GM19240 (cell line): ENCODE measurements at regions not wholly inside any gene's neighbourhood (a gene's known extent, or its start where the extent isn't known, plus 50 kb on each side); places are given as distances from the start of the nearest gene placed in this dataset.
"Not testable (repeated sequence)": the region's sequence is repeated elsewhere in the genome, so short reads cannot be mapped to it uniquely, and the experiment has no call there.

Source experiments
- DNase-seq: peaks from one replicate; pipeline ENCODE4 v3.0.0; 2011; ENCODE audit warnings: low spot score; ENCODE audit not compliant: insufficient read length

DNA sequence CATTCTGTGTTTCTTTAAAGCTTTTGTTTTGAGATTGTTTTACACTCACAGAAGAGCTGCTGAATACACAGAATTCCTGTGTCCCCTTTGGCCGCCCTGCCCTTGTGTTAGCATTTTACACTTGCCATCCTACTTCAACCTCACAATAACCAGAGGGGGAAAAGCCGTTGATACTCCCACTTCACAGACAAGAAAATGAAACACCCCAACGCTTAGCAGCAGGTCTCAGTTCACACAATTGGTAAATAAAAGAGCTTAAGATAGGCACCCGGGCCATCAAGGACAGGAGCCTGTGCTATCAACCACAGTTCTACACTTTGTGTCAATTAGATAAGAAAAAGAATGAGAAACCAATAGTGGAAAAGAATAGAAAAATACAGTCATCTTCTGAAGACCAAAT is 178.0 kb downstream of the SYK start:
- no peak for DNase-seq

DNA sequence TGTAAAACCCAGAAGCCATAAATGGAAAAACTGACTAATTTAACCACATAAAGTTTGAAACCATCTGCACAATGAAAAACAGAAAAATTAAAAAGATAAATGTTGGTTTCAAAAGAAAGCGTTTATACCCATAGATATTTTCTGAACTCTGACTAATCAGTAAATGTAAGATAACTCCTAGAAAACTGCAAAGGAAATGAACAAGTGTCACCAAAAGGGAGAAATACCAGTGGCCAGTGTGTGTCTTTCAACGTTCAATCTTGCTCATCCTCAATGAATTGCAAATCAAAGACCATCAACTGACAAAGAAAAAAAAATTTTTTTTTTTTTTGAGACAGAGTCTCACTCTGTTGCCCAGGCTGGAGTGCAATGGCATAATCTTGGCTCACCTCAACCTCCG is 180.1 kb downstream of the SYK start:
- DNase-seq: no peak

DNA sequence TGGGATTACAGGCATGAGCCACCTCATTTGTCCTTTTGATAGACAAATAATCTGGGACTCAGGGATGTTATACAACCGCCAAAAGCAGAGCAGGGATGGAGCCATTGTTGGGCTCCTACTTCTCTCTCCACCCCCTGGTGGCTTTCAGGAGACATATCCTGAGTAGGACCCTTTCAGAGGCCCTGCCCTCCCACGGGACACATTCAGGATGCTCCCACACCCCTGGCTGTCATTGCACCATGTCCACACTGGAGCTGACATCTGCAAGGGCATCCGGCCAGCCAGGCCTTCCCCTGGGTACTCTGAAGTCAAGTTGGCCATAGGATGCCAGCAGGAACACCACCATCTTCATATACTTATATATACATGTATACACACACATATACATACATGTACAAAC is 181.8 kb downstream of the SYK start:
- no peak for DNase-seq

DNA sequence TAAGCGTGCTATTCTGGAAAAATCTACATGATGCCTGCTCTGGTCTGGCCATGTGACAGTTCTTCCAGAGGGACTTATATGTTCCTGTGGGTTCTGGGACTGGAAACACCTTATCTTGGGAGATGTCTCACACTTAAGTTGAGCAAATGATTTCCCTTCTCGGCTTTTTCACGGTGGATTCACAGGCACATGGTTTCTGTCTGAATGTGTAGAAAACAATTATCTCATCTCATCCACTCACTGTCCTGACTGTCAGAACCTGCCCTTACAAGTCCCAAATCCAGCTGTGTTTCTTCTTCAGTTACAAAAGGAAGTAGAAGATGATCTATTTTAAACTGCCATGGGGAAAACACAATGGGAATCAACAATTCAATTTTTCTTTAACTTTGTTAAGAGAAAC is 184.0 kb downstream of the SYK start:
- no peak for DNase-seq

DNA sequence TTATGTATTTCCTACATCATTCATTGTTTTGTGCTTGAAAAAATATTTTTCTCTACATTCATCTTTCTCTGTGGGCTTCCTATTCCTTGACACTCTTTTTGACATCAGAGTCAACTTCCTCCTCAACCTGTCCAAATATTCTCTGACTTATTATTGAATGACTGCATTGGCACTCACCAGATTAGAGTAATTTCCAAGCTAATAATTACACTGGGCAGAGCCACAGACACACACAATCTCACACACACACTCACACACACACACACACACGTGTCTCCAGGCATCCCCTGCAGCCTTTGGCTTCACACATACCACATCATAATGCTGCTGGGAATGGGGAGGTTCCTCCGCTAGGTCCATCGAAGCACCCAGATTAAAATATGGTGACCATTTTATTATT is 184.5 kb downstream of the SYK start:
- no peak for DNase-seq

DNA sequence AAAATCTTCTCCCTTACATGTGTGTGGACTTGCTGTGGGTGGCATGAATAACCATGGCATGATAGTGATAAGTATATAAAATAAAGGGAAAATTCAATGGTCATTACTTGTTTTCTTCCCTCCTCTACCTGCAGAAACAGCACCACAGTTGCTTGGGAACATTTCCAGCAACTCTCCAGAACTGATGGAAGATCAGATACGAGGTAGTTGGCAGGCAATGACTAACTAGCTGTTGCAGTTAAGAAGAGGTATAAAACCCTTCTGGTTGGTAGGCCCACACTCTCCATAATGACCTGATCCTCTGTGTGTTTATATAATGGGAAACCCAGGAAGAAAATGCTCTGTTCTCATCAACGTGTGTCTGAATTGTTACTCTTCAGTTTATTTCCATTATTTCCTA is 185.9 kb downstream of the SYK start:
- no peak for DNase-seq

DNA sequence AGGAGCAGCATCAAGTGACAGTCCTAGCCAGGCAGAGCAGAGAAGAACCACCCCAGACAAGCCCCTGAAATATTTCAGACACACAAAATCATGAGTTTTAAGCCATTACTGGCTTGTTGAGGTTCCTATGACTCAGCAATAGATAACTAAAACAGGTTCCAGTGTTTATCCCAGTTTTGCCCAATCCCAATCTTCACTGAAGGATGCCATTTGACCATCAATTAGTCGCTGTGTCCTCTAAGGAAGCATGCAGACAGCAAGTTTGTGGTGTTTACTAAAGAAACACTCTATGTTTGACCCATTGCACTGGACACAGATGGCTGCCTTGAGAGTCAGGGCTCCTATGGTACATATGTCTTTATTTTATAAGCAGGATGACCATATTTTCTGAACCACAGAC is 186.7 kb downstream of the SYK start:
- no peak for DNase-seq

DNA sequence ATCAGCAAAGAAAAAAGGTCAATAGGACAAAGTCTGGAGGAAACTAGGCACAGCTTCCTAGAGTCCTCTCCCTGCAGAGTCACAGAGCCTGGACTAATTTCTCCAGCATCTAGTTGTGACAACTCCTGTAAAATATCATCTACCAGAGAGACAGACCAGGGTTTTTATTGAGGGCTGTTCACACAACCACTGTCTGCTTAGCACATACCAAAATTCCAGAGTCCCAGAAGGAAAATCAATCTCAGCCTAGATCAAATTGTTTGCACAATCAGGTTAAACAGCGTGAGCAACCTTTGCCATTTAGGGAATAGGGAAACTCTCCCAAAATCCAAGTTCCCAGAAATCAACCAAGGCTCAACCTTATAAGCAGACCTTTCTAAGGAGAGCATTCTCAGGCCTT is 190.3 kb downstream of the SYK start:
- DNase-seq: no peak

DNA sequence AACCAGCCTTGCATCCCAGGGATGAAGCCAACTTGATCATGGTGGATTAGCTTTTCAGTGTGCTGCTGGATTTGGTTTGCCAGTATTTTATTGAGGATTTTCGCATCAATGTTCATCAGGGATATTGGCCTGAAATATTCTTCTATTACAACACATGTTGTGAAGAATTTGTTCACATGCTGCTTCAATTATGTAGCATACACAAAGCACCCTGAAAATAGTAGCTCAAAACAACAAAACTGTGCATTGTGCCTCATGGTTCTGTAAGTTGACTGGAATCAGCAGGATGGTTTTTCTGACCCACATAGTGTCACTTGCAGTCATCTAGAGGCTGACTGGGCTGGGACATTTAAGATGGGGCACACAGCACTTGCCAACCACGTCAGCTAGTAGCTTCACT is 193.9 kb downstream of the SYK start:
- DNase-seq: no peak

DNA sequence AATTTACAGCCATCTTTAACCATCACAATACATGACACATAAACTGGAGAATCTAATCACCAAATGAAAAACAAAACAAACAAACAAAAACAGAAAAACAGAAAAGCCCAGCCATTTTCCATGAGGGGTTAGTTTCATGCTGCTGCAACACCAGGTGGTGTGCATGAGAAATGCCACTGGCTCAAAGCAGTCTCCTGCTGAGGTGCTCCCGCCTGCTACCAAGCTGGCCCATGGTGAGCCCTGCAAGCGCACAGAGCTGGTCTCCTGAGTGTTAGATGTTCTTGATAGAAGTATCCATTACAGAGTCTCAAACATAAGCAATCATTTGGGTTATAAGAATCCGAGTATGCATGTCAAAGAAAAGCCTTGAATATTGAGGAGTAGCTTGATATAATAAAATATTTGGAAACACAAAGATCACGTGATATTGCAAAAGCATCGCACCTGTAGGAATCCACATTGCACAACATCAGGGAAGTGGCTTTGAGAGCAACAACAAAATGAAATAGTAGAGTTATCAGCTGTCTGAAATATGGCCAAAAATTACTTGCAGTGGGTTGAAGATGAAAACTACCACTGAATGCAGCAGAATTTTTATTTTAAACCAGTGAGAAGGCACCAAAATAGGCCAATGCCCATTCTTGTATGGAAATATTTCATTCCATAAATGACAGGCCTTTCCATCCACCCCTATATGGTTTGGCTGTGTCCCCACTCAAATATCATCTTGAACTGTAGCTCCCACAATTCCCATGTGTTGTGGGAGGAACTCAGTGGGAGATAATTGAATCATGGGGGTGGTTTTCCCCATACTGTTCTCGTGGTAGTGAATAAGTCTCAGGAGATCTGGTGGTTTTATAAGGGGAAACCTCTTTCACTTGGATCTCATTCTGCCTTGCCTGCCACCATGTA is 194.8 kb downstream of the SYK start:
- DNase-seq: no peak

DNA sequence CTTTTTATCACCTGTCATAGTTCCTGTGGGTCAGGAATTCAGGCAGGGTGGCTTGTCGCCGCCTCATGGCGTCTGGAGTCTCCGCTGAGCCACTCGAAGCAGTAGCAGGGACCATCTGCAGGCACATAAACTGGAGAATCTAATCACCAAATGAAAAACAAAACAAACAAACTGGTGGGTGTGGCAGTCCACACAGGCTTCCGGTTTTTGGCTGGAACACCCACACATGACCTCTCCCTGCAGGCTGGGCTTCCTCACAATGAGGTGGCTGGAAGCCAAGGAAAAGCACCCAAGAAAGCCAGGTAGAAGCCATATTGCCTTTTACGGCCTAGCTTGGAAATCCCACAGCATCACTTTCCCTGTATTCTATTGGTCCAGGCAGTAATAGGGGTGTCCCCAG is 197.0 kb downstream of the SYK start:
- no peak for DNase-seq

DNA sequence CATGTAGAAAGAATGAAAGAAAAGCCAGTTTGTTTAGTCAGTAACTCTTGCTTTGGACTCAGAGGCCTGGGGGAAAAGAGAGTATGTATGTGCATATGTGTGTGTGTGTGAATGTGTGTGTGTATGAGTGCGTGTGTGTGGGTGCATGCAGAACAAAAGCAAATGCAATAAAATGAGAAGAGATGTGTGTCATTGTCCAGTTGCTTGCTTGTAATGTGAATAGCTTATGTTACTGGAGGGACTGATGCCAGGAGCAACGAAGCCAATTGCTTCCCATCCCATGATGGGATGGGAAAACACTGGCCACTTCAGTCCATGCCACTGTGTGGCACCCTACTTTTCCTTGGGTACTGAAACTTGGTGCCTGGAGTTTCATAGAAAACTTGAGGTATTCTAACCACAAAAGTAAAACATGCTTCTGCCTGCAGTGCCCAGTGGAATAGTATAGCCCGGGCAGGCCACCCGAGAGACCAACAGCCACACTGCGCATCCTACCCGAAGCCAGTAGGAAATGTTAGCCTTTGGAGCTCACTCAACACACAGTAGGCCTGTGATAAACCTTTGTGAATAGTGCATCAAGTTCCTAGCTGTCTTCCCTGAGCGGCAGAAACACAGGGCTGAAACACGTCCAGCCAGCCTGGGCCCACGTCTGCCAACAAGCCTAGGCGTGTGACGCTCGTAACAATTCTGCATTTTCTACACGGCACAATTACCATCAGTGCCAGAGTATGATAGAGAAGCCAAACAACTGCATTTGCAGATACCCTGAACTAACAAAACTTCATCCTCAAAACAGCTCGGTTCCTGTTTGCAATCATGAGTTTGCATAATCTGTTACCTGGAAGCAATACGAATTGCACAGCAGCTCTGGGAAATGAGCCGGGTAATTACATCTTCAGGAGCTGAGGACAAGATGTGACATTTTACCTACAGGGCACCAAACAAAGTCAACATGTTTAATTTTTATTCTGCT is 198.1 kb downstream of the SYK start:
- no peak for DNase-seq

DNA sequence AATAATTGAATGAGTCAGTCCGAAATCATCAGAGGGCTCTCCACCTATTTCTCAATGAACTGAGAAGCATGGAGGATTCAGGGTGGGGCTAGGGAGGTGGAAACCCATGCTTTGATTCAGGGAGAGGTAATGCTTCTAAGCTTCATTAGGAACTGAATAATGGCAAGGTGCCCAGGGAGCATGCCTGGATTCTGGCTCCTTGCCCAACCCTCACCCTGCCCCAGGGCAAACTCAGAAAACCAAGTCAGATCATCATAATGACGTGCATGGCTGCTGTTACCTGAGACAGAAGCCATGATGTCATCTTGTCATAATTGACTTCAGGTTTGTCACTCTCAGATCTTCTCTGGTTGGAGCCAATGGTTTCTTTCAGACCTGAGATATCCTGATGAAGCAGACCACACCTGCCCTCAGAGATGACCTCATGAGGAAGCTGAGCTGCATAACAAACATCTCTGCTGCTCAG is 199.6 kb downstream of the SYK start:
- DNase-seq: no peak

DNA sequence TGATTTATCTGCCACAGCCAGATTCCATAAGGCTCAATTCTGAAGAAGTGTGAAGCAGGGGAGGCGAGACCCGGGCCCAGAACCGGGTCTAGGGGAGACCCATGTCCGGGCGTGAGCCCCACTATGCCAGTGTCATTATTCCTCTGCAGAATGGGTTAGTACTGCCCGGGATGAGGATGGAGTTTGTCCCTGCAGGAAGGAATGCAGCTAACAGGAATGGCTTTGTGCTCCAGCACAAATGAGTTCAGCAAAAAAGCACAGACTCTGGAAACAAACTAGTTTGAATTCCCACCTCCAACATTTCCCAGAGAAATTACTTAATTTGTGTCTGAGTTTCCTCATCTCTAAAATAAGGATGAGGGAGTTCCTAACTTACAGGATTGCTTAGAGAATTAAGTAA is 202.9 kb downstream of the SYK start:
- DNase-seq: no peak

DNA sequence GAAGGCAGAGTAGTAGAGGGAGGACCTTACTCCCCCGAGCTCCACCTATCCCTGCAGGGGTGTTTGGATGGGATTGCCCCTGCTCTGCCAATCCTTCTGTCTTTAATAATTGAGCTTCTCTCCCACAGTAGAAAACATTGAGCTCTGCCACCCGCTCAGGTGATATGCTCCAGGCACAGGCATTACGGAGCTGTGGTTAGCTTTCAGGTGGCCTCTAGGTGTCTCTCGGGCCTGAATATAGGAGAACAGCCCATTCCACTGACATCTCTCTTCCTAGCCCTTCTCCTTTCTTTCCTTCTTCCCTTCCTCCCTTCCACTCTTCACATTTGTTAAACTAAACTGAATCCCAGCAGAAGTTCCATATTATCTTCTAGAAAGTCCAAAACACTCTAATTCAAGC is 203.4 kb downstream of the SYK start:
- DNase-seq: no peak

DNA sequence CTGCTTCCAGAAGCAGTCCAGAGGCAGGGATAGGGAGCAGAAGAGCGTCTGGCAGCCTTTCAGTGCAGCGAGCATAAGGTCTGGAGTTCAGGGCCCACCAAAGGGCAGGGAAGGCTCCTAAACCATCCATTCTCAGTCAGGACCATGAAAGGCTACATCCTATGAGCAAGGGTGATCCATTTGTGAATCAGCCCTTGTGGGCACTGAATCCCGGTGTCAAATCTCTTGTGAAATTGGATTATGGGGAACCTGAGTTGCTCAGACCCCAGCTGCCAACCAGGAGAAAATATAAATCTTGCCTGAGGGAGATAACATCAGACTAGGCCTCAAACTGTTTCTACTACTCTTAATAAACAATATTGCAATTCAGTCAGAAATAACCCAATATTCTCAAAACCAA is 204.4 kb downstream of the SYK start:
- DNase-seq: no peak

DNA sequence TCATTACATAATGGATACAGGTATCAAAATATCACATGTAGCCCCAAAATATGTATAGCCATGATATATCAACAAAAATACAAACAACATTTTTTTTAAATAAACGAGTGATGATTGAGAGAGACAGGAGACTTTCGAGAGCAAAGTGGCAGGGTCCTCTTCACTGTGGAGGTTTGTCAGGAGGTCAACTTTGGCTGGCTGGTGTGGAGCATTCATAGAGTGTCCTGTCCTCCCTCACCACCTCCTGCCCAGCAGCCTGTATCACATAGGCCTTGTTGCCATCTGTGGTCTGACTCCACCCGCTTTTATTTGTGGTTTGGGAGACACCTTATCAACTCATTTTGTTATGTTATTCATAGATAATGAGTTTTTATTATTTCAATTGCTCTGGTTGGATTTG is 206.9 kb downstream of the SYK start:
- DNase-seq: no peak

DNA sequence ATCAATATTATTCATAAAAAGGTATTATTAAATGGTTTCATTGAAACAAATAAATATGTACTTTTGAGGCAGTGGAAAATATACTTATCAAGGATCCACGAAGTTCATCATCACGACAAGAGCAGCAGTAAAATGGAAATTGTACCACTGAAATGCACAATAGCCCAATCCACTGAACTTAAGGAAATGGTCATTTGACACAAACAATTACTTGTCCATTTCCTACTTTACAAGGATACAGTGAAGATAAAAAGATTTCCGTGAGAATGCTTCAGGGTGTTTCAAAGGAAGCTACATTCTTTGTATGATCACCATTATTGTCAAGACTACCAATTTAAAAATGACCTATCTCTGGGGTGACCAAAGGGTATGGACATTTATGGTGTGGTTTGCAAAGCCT is 210.3 kb downstream of the SYK start:
- DNase-seq: no peak

DNA sequence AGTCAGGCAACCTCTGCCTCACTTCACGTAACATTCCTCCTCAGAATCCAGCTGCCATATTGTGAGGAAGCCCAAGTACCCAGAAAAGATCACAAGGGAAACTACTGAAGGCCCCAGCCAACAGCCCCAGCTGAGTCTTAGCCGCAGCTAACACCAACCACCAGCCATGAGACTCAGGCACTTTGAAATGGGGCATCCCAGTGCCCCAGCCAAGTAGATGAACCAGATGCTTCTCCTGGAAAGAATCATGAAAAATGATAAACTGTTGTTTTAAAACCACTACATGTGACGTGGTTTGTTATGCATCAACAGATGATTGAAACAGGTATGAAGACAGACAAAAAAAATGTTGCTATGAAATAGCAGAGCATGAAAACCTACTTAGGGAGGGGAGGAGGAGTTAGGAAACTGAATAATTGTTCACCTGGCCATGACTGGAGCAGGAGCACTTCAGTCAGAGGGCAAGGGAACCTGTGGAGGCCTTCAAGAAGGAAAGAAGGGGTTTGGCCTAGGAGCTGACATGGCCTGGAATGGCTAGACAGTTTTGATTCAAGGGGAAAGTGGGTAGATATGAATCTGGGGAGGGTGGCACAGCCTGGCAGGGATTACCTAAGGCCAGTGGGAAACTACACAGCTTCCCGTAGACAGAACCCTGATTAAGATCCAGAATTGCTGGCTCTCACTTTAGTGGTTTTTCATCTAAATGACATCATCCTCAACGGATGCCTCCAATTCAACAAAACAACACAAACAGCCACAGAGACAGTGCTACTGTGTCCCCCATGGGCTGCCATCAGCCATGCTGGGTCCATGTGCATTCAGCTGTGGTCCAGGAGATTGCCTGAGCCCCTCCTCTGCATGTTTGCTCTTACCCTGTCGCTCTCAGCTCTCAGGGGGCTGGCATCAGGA is 211.6 kb downstream of the SYK start:
- DNase-seq: no peak

DNA sequence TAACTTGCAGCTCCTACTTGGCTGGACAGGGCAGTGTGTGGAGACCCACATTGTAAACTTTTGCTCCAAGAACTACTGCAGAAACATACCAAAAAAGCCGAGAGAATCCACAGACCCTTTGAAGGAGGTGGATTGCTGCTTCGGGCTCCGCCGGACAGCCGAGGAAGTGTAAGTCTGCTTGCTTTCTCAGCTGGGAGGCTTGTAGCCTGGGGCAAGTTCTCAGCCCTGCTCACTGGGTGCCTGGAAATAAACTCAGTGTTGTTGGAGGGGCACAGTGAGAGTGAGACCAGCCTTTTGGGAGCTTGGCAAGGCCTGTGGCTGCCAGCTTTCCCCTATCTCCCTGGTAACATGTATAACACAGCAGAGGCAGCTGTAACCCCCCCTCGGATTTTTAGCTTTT is 215.6 kb downstream of the SYK start:
- DNase-seq: no peak

DNA sequence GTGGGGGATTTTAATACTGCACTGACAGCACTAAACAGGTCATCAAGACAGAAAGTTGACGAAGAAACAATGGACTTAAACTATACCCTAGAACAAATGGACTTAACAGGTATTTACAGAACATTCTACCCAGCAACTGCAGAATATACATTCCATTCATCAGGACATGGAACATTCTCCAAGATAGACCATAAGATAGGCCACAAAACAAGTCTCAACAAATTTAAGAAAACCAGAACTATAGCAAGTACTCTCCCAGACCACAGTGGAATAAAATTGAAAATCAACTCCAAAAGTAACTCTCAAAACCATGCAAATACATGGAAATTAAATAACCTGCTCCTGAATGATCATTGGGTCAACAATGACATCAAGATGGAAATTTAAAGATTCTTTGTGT is 218.3 kb downstream of the SYK start:
- DNase-seq: not testable (repeated sequence)
